Right kidney (tissue), 1 donor: ENCODE measurements at regions not wholly inside any gene's neighbourhood (a gene's known extent, or its start where the extent isn't known, plus 50 kb on each side); places are given as distances from the start of the nearest gene placed in this dataset.
"Not testable (repeated sequence)": the region's sequence is repeated elsewhere in the genome, so short reads cannot be mapped to it uniquely, and the experiment has no call there.

Source experiments
- DNase-seq: peaks from one replicate; pipeline ENCODE4 v3.0.0-alpha.2; 2016

DNA sequence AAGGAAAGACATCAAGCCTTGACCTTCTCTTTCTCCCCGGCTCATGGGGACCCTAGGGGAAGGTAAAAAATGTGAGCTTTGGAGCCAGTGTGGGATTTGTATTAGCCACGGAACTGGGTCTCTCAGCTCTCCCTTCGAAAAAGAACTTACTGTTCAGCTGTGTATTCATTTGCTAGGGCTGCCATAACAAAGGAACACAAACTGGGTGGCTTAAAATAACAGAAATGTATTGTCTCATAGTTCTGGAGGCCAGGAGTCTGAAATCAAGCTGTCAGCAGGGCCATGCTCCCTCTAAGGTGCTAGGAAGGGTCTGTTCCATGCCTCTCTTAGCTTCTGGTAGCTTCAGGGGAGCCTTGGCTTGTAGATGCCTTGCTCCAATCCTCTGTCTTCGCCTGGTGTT lies 83.5 kb upstream of the SLC2A1 start:
- DNase-seq = no peak

- DNase-seq = no peak
Observed at GRCh38 chr1:43041591-43041990, 82.9 kb upstream of the SLC2A1 start.

DNA sequence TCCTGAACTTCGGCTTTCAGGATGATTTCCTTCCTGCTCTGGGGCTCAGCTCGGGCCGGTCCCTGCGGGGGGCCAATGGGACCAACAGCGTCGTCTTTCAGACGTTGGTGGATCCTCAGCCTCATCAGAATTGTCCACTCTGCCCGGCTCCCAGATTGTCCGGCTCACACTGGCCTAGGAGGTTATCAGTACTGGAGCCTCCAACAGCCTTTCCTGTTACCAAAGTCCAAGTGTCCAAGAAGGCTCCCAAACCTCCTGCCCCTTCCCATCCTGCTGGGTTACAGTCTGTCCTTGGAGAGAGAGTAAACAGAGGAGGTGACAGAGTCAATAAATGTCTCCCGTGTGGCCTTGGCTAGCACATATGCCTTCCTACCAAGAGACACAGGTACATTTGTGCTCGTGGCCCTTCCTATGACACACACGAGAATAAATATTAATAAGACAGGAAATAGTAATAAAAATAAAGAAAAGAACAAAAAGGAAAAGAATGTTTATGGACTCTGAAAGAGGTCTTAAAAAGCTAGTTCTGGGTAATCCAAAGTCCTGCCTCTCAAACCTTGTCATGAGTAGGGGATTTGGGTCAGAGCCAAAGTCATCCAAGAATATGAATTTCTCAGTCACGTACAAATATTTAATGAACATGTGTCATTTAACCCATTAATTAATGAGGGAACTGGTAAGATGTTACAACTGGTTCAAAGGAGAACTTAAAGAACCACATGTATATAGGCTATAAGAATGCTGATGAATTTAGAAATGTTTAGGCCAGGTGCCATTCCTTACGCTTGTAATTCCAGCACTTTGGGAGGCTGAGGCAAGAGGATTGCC lies 80.8 kb upstream of the SLC2A1 start:
- DNase-seq = no peak

DNA sequence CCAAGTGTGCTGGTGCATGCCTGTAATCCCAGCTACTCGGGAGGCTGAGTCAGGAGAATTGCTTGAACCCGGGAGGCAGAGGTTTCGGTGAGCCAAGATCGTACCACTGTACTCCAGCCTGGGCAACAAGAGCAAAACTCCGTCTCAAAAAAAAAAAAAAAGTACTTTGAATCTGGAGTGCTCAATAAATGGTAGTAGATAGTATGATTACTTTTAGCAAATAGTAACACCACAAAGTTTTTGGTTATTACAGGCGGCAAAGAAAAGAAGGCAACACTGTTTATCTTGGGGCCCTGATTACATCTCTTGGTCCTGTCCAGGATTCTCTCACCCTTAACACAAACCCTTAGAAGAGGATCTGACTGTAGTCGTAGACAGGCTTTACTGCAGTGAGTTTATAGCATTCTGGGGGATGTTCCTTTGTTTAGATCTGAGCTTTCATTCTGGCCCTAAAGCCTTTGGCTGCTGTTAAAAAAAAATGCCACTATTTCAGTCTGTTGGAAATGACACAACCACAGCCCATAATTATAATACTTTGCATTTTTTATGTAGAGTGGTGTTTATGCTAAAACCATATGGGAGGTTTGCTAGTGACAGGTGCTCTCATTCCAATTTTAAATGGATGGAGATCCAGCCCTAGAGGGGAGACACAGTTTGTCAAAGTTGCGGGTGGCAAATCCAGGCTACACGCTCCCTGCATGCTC lies 79.7 kb upstream of the SLC2A1 start:
- no peak for DNase-seq

- no peak for DNase-seq
Observed at GRCh38 chr1:43037466-43037865, 78.8 kb upstream of the SLC2A1 start.

GRCh38 chr1:43036932-43037331 lies 78.3 kb upstream of the SLC2A1 start:
- DNase-seq = no peak

GRCh38 chr1:43035821-43036741 lies 77.4 kb upstream of the SLC2A1 start:
- no peak for DNase-seq

DNA sequence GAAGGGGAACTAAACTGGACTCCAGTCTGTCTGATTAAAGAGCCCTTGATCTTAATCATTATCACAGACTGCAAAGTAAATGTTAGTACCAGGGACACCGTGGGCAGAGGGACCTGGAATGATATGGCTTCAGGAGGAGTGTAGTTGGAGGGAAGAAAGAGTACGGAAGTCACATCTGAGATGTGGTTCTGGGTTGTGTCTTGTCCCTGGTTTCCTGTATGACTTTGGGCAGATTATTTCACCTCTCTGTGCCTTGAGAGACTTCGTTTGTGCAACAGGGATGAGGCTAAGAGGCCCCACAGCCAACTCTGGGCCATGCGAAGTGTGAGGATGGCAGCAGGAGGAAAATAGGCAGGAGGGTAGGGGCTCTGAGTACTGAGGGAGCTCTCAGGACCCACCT lies 76.1 kb upstream of the SLC2A1 start:
- DNase-seq = no peak

DNA sequence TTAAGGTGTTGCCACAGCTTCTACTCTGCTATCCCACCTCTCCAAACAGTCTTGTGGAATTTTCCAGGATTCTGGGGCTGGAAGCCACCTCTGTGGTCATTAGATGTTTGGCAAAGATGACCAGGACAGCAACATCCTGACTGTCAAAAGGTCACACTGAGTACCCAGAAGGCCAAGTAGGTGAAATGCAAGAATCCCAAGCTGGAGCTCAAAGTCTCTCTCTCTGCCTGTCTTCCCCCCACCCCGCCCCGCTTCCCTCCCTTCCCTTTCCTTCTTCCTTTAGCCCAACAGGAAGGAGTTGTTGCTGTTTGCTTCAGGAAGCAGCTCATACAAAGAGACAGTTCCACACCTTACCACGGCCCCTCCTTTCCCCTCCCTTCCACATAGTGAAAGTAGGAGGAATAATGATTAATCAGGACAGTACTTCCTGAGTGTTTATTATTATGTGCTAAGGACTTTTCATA lies 75.6 kb upstream of the SLC2A1 start:
- DNase-seq = no peak

DNA sequence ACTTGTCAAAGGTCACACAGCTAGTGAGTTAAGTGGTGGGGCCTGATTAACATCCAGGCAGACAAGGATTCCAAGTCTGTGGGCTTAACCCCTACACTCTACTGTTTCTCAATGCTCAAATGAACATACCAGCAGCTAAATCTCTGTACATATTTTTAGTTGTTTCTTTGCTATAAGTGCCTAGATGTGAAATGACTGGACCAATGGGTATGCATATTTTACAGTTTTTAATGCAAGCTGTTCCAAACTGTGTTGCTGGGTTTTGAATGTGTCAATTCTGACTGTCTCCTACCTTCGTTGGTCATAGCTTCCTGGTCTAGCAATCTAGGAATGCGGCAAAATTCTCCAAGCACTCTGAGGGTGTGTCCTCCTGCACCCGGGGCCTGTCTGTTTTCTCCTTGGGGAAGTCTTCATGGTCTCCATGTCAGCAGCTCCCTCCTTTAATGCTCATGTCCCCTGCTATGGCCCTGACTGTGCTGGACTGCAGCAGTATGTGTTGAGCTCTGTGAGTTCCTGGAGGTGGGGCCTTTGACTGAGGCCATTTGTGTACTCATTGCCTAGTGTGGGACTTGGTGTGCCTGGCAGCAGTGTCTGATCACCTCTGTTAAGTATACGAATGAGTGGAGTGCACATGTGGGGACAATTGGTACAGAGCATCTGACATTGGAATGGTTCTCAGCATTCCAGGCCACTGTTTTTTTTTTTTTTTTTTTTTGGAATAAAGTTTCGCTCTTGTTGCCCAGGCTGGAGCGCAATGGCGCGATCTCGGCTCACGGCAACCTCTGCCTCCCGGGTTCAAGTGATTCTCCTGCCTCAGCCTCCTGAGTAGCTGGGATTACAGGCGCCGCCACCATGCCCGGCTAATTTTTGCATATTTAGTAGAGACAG lies 72.9 kb upstream of the SLC2A1 start:
- no peak for DNase-seq

- DNase-seq = no peak
Observed at GRCh38 chr1:43024905-43025304, 66.2 kb upstream of the SLC2A1 start.

DNA sequence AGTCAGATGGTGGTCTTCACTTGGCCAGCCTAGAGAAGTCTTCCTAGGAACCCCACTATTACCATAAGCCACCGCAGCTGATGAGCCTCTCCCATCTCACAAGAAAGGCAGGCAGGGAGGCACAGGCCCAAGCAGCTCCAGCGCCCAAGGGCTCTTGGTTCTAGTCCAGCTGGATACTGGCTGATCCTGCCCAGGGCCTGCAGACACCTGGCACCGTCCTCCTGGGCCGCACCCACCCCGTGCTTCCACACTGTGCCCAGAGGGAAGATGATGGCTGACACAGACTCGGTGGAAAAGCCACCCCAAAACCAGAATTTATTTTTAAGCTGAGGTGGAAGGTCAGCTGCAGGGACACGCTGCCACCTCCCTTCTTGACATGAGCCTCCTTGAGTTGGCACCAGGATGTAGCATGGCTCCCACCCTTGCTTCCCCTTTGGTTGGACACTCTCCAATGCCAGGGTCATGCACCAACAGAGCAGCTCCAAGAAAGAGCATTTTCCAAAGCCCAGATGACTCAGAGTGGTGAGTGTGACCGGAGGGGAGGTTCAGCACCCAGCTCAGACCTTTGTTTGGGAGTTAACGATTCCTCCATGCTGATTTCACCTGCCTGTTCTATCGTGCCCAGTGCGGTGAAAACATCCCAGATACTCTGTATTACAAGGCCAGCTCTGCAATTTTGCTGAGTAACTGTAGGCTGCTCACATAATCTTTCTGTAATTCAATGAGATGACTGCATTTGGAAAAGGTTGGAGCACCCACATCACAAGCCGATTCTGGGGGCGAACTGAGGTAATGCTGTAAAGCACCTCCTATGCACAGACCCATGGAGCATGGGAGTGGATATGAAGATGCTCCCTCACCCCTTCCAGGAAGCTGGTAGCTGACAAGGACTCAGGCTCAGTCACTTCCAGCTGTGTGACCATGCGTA lies 63.1 kb upstream of the SLC2A1 start:
- DNase-seq = no peak

- no peak for DNase-seq
Observed at GRCh38 chr1:43019226-43019625, 60.6 kb upstream of the SLC2A1 start.

- DNase-seq = no peak
Observed at GRCh38 chr1:43018121-43018520, 59.5 kb upstream of the SLC2A1 start.

GRCh38 chr1:43015269-43015668 lies 56.6 kb upstream of the SLC2A1 start:
- DNase-seq = no peak

DNA sequence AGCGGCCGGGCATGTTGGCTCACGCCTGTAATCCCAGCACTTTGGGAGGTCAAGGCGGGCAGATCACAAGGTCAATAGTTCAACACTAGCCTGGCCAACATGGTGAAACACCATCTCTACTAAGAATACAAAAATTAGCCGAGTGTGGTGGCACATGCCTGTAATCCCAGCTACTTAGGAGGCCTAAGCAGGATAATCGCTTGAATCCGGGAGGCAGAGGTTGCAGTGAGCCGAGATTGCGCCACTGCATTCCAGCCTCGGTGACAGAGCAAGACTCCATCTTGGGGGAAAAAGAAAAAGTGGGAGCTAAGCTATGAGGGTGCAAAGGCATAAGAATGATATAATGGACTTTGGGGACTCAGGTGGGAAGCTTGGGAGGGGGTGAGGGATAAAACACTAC lies 55.9 kb upstream of the SLC2A1 start:
- DNase-seq = not testable (repeated sequence)

- DNase-seq = no peak
Observed at GRCh38 chr1:43011020-43011419, 52.4 kb upstream of the SLC2A1 start.

DNA sequence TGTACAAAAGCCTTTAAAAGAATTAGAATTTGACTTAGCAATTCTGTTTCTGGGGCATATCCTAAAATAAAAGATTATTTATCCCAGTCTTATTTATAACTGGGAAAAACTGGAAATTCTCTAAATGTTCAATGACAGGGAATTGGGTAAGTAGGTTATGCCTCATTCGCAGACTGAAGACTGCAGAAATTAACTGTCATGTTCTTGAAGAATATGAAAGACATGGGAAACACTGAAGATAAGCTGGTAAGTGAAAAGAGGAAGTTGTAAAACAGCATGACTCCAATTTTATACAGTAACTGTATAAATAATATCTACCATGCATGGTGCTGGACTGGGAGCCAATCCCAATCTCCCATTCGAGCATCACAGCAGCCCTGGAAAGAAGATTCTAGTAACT lies 50.6 kb upstream of the SLC2A1 start:
- DNase-seq = no peak

- DNase-seq = peak; percentile 65
Observed at GRCh38 chr1:43008115-43009060, 49.7 kb upstream of the SLC2A1 start.
